Peyer's patch (tissue), 4 donors: ENCODE measurements at regions not wholly inside any gene's neighbourhood (a gene's known extent, or its start where the extent isn't known, plus 50 kb on each side); places are given as distances from the start of the nearest gene placed in this dataset.

Source experiments
- DNase-seq, 3 donors: peaks; one replicate each; pipeline ENCODE4 v3.0.0-alpha.2; 2017 to 2019
- H3K27ac ChIP-seq, 4 donors: fragments of 200-600 bp; sonication (generic); one replicate each; pipeline ENCODE4 v1.5.1; 2016 to 2019
- H3K27me3 ChIP-seq, 2 donors: fragments of 200-600 bp; sonication (generic); one replicate each; pipeline ENCODE4 v1.5.1; 2019
- H3K36me3 ChIP-seq, 3 donors: fragments of 200-600 bp; sonication (generic); one replicate each; pipeline ENCODE4 v1.5.1; 2016 to 2019
- H3K4me1 ChIP-seq, 4 donors: fragments of 200-600 bp; sonication (generic); one replicate each; pipeline ENCODE4 v1.5.1; 2016 to 2019
- H3K4me3 ChIP-seq, 4 donors: fragments of 200-600 bp; sonication (generic); 1 replicate in 3 of 4; 2 replicates in 1 of 4; pipeline ENCODE4 v1.5.1; 2016 to 2019; ENCODE audit warnings: mild to moderate bottlenecking in 1 of 4
- H3K9me3 ChIP-seq, 4 donors: fragments of 200-600 bp; sonication (generic); one replicate each; pipeline ENCODE4 v1.5.1; 2016 to 2019; ENCODE audit warnings: mild to moderate bottlenecking in 1 of 4
- POLR2A ChIP-seq, 2 donors: fragments of 450-650 bp; IDR thresholded peaks; one replicate each; pipeline ENCODE4 v1.5.1; 2017; ENCODE audit warnings: antibody characterized with exemption in 2 of 2, mild to moderate bottlenecking in 2 of 2, moderate library complexity in 2 of 2
- TF ChIP-seq, protein P1 (sequence below), 6 experiments: fragments of 450-650 bp in 4 of 6; fragments of 200-600 bp in 2 of 6; sonication (generic) in 1 of 6; IDR thresholded peaks; one replicate each; pipeline ENCODE4 v1.5.1; 2017 to 2019; ENCODE audit warnings: antibody characterized with exemption in 6 of 6, mild to moderate bottlenecking in 3 of 6, moderate library complexity in 1 of 6

DNA sequence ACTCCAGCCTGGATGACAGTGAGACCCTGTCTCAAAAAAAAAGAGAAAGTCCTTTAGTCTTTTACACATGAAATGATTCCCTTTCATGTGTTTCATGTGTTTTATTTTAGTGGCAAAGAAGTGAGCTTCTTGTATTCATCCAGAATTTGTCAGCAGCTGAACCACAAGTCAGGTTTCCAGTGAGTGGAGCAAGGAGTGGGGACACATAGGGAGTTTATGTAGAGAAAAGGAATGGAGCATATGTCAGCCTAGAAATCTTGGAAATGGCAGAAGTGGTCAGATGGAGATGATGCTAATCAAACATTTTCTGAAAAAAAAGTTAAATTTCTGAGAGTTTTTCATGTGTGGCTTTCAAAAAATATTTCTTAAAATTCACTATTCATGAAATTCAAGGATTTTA, 383.0 kb upstream of the GATB start:
- TF ChIP-seq POLR2A (IDR thresholded peaks at IDR 0.05) = no peak
- TF ChIP-seq, protein P1, sequence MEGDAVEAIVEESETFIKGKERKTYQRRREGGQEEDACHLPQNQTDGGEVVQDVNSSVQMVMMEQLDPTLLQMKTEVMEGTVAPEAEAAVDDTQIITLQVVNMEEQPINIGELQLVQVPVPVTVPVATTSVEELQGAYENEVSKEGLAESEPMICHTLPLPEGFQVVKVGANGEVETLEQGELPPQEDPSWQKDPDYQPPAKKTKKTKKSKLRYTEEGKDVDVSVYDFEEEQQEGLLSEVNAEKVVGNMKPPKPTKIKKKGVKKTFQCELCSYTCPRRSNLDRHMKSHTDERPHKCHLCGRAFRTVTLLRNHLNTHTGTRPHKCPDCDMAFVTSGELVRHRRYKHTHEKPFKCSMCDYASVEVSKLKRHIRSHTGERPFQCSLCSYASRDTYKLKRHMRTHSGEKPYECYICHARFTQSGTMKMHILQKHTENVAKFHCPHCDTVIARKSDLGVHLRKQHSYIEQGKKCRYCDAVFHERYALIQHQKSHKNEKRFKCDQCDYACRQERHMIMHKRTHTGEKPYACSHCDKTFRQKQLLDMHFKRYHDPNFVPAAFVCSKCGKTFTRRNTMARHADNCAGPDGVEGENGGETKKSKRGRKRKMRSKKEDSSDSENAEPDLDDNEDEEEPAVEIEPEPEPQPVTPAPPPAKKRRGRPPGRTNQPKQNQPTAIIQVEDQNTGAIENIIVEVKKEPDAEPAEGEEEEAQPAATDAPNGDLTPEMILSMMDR (IDR thresholded peaks at IDR 0.05) = no peak
- H3K9me3 ChIP-seq = peaks cover 0 to 12% (median 4%) of the 10 kb centered on the region in 4 donors
- no peaks in the 10 kb centered on the region for H3K36me3 ChIP-seq
- no peaks in the 10 kb centered on the region for H3K4me1 ChIP-seq
- H3K27ac ChIP-seq = no peak overlapping the region
- H3K4me3 ChIP-seq = no peak overlapping the region
- no peak for DNase-seq
- no peaks in the 10 kb centered on the region for H3K27me3 ChIP-seq

DNA sequence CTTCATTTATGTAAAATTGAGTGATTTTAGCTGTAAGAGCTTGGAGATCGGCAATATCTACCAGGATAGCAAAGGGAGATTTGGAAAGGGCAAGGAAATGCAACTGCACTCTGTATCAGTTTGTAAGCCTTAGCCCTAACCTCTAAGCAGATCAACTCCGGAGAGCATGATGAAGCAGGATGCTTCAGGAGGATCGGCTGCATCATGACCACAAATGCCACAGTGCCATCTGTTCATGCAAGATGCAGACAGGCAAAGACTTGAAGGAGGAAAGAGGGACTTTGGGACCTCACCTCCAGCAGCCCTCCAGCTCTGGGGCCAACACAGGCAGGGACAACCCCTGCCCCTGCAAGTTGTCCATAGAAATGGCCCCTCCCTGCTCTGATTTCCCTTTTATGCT, 377.6 kb upstream of the GATB start:
- Histone ChIP-seq H3K4me1 (no peaks in the 10 kb centered on the region), H3K36me3 (no peaks in the 10 kb centered on the region), H3K4me3 (no peak overlapping the region), H3K9me3 (no peaks in the 10 kb centered on the region), H3K27me3 (no peaks in the 10 kb centered on the region), H3K27ac (no peak overlapping the region)
- DNase-seq = no peak
- no peak for TF ChIP-seq POLR2A (IDR thresholded peaks at IDR 0.05)
- TF ChIP-seq, protein P1 (IDR thresholded peaks at IDR 0.05) = no peak

DNA sequence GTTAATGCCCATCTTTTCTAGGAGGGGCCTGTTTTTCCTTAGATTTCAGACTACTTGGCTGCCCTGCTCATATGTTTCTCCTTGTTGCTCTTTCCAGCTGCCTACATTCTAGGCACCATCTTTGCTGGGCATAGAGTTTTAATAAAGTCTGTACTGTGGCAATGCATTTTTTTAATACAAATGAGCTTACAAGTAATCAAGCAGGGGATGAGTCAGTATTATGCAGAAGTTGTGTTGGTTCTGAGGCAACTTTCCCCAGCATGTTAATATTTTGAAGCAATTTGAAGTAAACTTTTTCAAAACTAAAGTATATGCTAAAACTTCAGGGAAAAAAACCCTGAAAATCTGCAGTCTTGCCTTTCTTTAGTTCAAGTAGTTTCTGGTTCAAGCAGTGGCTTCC, 372.0 kb upstream of the GATB start:
- Histone ChIP-seq H3K4me3 (no peak overlapping the region), H3K36me3 (no peaks in the 10 kb centered on the region), H3K4me1 (no peaks in the 10 kb centered on the region), H3K27me3 (no peaks in the 10 kb centered on the region), H3K27ac (no peak overlapping the region), H3K9me3 (no peaks in the 10 kb centered on the region)
- TF ChIP-seq, protein P1 (IDR thresholded peaks at IDR 0.05) = no peak
- no peak for TF ChIP-seq POLR2A (IDR thresholded peaks at IDR 0.05)
- no peak for DNase-seq

DNA sequence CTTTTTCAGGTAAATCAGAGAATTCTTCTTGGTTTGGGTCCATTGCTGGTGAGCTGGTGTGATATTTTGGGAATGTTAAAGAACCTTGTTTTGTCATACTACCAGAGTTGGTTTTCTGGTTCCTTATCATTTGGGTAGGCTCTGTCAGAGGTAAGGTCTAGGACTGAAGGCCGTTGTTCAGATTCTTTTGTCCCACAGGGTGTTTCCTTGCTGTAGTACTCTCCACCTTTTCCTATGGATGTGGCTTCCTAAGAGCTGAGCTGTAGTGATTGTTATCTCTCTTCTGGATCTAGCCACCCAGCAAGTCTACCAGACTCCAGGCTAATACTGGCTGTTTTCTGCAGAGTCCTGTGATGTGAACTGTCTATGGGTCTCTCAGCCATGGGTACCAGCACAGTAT, 367.5 kb upstream of the GATB start:
- Histone ChIP-seq H3K27ac (no peak overlapping the region), H3K4me1 (no peaks in the 10 kb centered on the region), H3K9me3 (no peaks in the 10 kb centered on the region), H3K36me3 (no peaks in the 10 kb centered on the region), H3K4me3 (no peak overlapping the region), H3K27me3 (no peaks in the 10 kb centered on the region)
- DNase-seq = no peak
- TF ChIP-seq, protein P1 (IDR thresholded peaks at IDR 0.05) = no peak
- TF ChIP-seq POLR2A (IDR thresholded peaks at IDR 0.05) = no peak

DNA sequence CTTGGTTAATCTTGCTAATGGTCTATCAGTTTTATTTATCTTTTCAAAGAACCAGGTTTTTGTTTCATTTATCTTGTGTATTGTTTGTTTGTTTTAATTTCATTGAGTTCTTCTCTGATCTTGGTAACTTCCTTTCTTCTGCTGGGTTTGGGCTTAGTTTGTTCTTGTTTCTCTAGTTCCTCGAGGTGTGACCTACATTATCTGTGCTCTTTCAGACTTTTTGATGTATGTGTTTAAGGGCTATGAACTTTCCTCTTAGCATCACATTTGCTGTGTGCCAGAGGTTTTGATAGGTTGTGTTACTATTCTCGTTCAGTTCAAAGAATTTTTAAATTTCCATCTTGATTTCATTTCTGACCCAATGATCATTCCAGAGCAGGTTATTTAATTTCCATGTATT, 365.4 kb upstream of the GATB start:
- TF ChIP-seq POLR2A (IDR thresholded peaks at IDR 0.05) = no peak
- TF ChIP-seq, protein P1 (IDR thresholded peaks at IDR 0.05) = no peak
- Histone ChIP-seq H3K4me3 (no peak overlapping the region), H3K27me3 (no peaks in the 10 kb centered on the region), H3K4me1 (no peaks in the 10 kb centered on the region), H3K27ac (no peak overlapping the region), H3K9me3 (no peaks in the 10 kb centered on the region), H3K36me3 (no peaks in the 10 kb centered on the region)
- DNase-seq = no peak
